ENCODE measurements at regions not wholly inside any gene's neighbourhood (a gene's known extent, or its start where the extent isn't known, plus 50 kb on each side); places are given as distances from the start of the nearest gene placed in this dataset.

DNA sequence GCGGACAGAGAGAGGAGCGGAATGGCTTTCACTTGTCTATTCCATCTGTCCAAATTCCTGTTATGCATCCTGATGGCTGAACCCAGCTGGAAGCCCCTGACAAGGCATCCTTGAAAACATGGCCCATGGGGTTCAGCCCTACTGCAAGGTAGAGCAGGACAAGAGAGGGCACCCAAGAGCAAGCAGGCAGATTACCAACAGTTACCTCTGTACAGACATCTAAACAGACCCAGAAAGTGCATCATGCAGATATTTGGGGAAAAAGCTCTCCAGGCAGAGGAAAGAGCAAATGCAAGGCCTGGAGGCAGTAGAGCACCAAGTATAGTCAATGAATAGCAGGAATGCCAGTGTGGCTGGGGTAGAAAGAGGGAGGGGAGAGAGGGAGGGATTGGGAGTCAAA, 407.5 kb downstream of the PCNX1 start:
- no peak for TF ChIP-seq POLR2AphosphoS5 (IDR thresholded peaks at IDR 0.05)
- TF ChIP-seq, protein P1, sequence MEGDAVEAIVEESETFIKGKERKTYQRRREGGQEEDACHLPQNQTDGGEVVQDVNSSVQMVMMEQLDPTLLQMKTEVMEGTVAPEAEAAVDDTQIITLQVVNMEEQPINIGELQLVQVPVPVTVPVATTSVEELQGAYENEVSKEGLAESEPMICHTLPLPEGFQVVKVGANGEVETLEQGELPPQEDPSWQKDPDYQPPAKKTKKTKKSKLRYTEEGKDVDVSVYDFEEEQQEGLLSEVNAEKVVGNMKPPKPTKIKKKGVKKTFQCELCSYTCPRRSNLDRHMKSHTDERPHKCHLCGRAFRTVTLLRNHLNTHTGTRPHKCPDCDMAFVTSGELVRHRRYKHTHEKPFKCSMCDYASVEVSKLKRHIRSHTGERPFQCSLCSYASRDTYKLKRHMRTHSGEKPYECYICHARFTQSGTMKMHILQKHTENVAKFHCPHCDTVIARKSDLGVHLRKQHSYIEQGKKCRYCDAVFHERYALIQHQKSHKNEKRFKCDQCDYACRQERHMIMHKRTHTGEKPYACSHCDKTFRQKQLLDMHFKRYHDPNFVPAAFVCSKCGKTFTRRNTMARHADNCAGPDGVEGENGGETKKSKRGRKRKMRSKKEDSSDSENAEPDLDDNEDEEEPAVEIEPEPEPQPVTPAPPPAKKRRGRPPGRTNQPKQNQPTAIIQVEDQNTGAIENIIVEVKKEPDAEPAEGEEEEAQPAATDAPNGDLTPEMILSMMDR (IDR thresholded peaks at IDR 0.05), result no peak

All from transverse colon (tissue), 4 donors.